Neuronal stem cell (in vitro differentiated cells): ENCODE measurements at regions not wholly inside any gene's neighbourhood (a gene's known extent, or its start where the extent isn't known, plus 50 kb on each side); places are given as distances from the start of the nearest gene placed in this dataset.
A peak's percentile ranks its signal among the peaks of the same experiment; 100 is the strongest.

Experiments used
- DNase-seq: peaks from one replicate; pipeline ENCODE4 v3.0.0-alpha.2; 2013; ENCODE audit warnings: low spot score
- H2AFZ ChIP-seq: one replicate; pipeline ENCODE4 v1.6.1; 2013; ENCODE audit warnings: mild to moderate bottlenecking, low read length, inconsistent platforms
- H2AK5ac ChIP-seq: 2 replicates; pipeline ENCODE4 v1.6.1; 2013; ENCODE audit warnings: low read depth, mild to moderate bottlenecking, inconsistent platforms, low read length, moderate library complexity, mixed read lengths
- H2BK120ac ChIP-seq: 2 replicates; pipeline ENCODE4 v1.6.1; 2013; ENCODE audit warnings: low read depth, mild to moderate bottlenecking, inconsistent platforms, low read length, moderate library complexity, mixed read lengths
- H2BK12ac ChIP-seq: one replicate; pipeline ENCODE4 v1.6.1; 2013; ENCODE audit warnings: low read length, inconsistent platforms
- H2BK15ac ChIP-seq: 2 replicates; pipeline ENCODE4 v1.6.1; 2013; ENCODE audit warnings: mild to moderate bottlenecking, low read length, inconsistent platforms, mixed read lengths
- H2BK5ac ChIP-seq: one replicate; pipeline ENCODE4 v1.6.1; 2013; ENCODE audit warnings: inconsistent platforms, mild to moderate bottlenecking, low read length, moderate library complexity
- H3K14ac ChIP-seq: one replicate; pipeline ENCODE4 v1.6.1; 2013; ENCODE audit warnings: low read length, inconsistent platforms
- H3K18ac ChIP-seq: 2 replicates; pipeline ENCODE4 v1.6.1; 2013; ENCODE audit warnings: low read length, inconsistent platforms
- H3K23ac ChIP-seq: 2 replicates; pipeline ENCODE4 v1.6.1; 2013; ENCODE audit warnings: low read depth, mild to moderate bottlenecking, mixed read lengths, low read length, inconsistent platforms; ENCODE audit not compliant: poor library complexity
- H3K27ac ChIP-seq: replicated peaks from 3 replicates; pipeline ENCODE4 v1.5.1; 2013; ENCODE audit warnings: low read length, inconsistent platforms
- H3K27me3 ChIP-seq, 3 experiments: 2 replicates each; pipeline ENCODE4 v1.6.1; 2013; ENCODE audit warnings: low read length in 3 of 3, mild to moderate bottlenecking in 2 of 3, inconsistent platforms in 1 of 3, low read depth in 1 of 3, mixed read lengths in 1 of 3, moderate library complexity in 1 of 3; ENCODE audit not compliant: control insufficient read depth in 3 of 3, insufficient read depth in 3 of 3
- H3K36me3 ChIP-seq, 2 donors: replicated peaks in 1 of 2; 2 replicates each; pipeline ENCODE4 v1.6.1; 2013; ENCODE audit warnings: low read length in 2 of 2; ENCODE audit not compliant: control insufficient read depth in 2 of 2, insufficient read depth in 2 of 2
- H3K4ac ChIP-seq: 2 replicates; pipeline ENCODE4 v1.6.1; 2013; ENCODE audit warnings: inconsistent platforms, mild to moderate bottlenecking, low read length, moderate library complexity
- H3K4me1 ChIP-seq, 2 donors: 1 replicate in 1 of 2; 2 replicates in 1 of 2; pipeline ENCODE4 v1.6.1; 2013; ENCODE audit warnings: low read length in 2 of 2, low read depth in 1 of 2; ENCODE audit not compliant: control insufficient read depth in 2 of 2, insufficient read depth in 1 of 2
- H3K4me2 ChIP-seq: one replicate; pipeline ENCODE4 v1.6.1; 2013; ENCODE audit warnings: mild to moderate bottlenecking, low read length, inconsistent platforms; ENCODE audit not compliant: insufficient read depth, poor library complexity, severe bottlenecking
- H3K4me3 ChIP-seq, 2 donors: 2 replicates each; pipeline ENCODE4 v1.5.1; 2013; ENCODE audit warnings: low read length in 2 of 2, mild to moderate bottlenecking in 2 of 2, inconsistent platforms in 1 of 2, moderate library complexity in 1 of 2
- H3K79me1 ChIP-seq: one replicate; pipeline ENCODE4 v1.6.1; 2013; ENCODE audit warnings: low read depth, mild to moderate bottlenecking, inconsistent platforms, low read length, moderate library complexity
- H3K9ac ChIP-seq: one replicate; pipeline ENCODE4 v1.6.1; 2013; ENCODE audit warnings: mild to moderate bottlenecking, low read depth, low read length, inconsistent platforms; ENCODE audit not compliant: poor library complexity
- H3K9me3 ChIP-seq, 2 donors: replicated peaks in 1 of 2; 2 replicates each; pipeline versions ENCODE3 to v1.6.1; 2013; ENCODE audit warnings: low read length in 2 of 2, mild to moderate bottlenecking in 2 of 2, inconsistent platforms in 1 of 2, low read depth in 1 of 2, mixed read lengths in 1 of 2, moderate library complexity in 1 of 2; ENCODE audit not compliant: control insufficient read depth in 2 of 2, insufficient read depth in 1 of 2
- H4K8ac ChIP-seq: one replicate; pipeline ENCODE4 v1.6.1; 2013; ENCODE audit warnings: low read depth, mild to moderate bottlenecking, inconsistent platforms, low read length, moderate library complexity
- H4K91ac ChIP-seq: one replicate; pipeline ENCODE4 v1.6.1; 2013; ENCODE audit warnings: low read length, low read depth, mild to moderate bottlenecking, inconsistent platforms; ENCODE audit not compliant: poor library complexity
- WGBS, 2 donors: extraction: QIAGEN DNeasy Blood & Tissue Kit; methylation state at CpG; one replicate each; pipeline ENCODE4 v1.1.7; 2013; ENCODE audit warnings: missing lambda C conversion rate in 2 of 2, mixed read lengths in 1 of 2; ENCODE audit not compliant: insufficient read length in 2 of 2, insufficient replicate concordance in 1 of 2; ENCODE audit errors: extremely low coverage in 2 of 2; 5-methylcytosine and 5-hydroxymethylcytosine counted together

- no peak overlapping the region for H2BK120ac ChIP-seq
Observed at GRCh38 chr19:34825212-34825611, 52.2 kb upstream of the ZNF599 start.

GRCh38 chr19:34824686-34825085 lies 51.7 kb upstream of the ZNF599 start:
- WGBS, 2 donors, result no CpG with 5 or more reads among the region's 4 CpGs
- H2AK5ac ChIP-seq, result no peak overlapping the region

More at GRCh38 chr19:34825212-34825611, 52.2 kb upstream of the ZNF599 start:
- Histone ChIP-seq H3K9me3 (peaks cover 0 to 1% of the 10 kb centered on the region in 2 donors), H2AK5ac (no peak overlapping the region), H3K18ac (no peak overlapping the region), H3K4ac (no peak overlapping the region), H4K91ac (no peak overlapping the region), H2BK12ac (no peak overlapping the region), H3K79me1 (no peaks in the 10 kb centered on the region), H2BK15ac (no peak overlapping the region), H4K8ac (no peak overlapping the region), H3K36me3 (no peaks in the 10 kb centered on the region), H3K4me2 (no peak overlapping the region), H3K9ac (no peak overlapping the region), H3K4me1 (no peaks in the 10 kb centered on the region), H3K14ac (no peak overlapping the region), H2BK5ac (peak overlapping the region; percentile 4), H3K27ac (no peak overlapping the region), H3K23ac (no peak overlapping the region), H3K27me3 (no peaks in the 10 kb centered on the region), H2AFZ (no peak overlapping the region), H3K4me3 (no peak overlapping the region)
- DNase-seq, result no peak
- no CpG with 5 or more reads among the region's 10 CpGs for WGBS, 2 donors

More at GRCh38 chr19:34824686-34825085, 51.7 kb upstream of the ZNF599 start:
- H3K9ac ChIP-seq, result no peak overlapping the region
- H3K23ac ChIP-seq, result no peak overlapping the region
- H3K27me3 ChIP-seq, result no peaks in the 10 kb centered on the region
- no peaks in the 10 kb centered on the region for H3K79me1 ChIP-seq
- peaks cover 0 to 3% of the 10 kb centered on the region in 2 donors for H3K9me3 ChIP-seq
- H3K14ac ChIP-seq, result no peak overlapping the region
- no peak overlapping the region for H3K18ac ChIP-seq
- DNase-seq, result no peak
- H3K27ac ChIP-seq, result no peak overlapping the region
- no peak overlapping the region for H3K4ac ChIP-seq
- no peak overlapping the region for H2BK5ac ChIP-seq
- H3K4me3 ChIP-seq, result no peak overlapping the region
- H3K4me2 ChIP-seq, result no peak overlapping the region
- no peaks in the 10 kb centered on the region for H3K4me1 ChIP-seq
- no peak overlapping the region for H2AFZ ChIP-seq
- H2BK15ac ChIP-seq, result no peak overlapping the region
- no peak overlapping the region for H2BK12ac ChIP-seq
- no peak overlapping the region for H2BK120ac ChIP-seq
- H4K8ac ChIP-seq, result no peak overlapping the region
- no peak overlapping the region for H4K91ac ChIP-seq
- H3K36me3 ChIP-seq, result no peaks in the 10 kb centered on the region
